Coronary artery (tissue), 2 donors: ENCODE measurements at regions not wholly inside any gene's neighbourhood (a gene's known extent, or its start where the extent isn't known, plus 50 kb on each side); places are given as distances from the start of the nearest gene placed in this dataset.
A peak's percentile ranks its signal among the peaks of the same experiment; 100 is the strongest.

Source experiments
- DNase-seq: peaks from one replicate; pipeline ENCODE4 v3.0.0-alpha.2; 2017; ENCODE audit warnings: low spot score
- H3K27ac ChIP-seq, 2 donors: fragments of 200-600 bp; sonication (generic); one replicate each; pipeline ENCODE4 v1.5.1; 2016 to 2019
- H3K4me3 ChIP-seq: fragments of 200-600 bp; sonication (generic); 2 replicates; pipeline ENCODE4 v1.5.1; 2016; ENCODE audit warnings: mild to moderate bottlenecking, moderate library complexity
- TF ChIP-seq, protein P1 (sequence below): fragments of 200-600 bp; sonication (generic); IDR thresholded peaks from one replicate; pipeline ENCODE4 v1.5.1; 2019; ENCODE audit warnings: antibody characterized with exemption

DNA sequence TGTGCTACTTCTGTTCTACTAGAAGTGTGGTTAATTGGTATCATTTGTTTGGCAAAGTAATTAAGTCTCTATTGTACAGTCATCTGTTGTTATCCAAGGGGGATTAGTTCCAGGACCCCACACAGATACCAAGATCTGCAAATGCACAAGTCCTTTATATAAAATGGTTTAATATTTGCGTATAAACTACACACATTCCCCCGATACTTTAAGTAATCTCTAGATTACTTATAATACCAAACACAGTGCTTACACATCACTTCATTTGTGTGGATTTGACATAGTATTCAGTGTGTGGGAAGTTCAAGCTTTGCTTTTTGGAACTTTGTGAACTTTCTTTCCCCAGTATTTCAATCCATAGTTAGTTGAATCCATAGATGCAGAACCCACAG, 50.5 kb upstream of the ABI3BP start:
- TF ChIP-seq, protein P1, sequence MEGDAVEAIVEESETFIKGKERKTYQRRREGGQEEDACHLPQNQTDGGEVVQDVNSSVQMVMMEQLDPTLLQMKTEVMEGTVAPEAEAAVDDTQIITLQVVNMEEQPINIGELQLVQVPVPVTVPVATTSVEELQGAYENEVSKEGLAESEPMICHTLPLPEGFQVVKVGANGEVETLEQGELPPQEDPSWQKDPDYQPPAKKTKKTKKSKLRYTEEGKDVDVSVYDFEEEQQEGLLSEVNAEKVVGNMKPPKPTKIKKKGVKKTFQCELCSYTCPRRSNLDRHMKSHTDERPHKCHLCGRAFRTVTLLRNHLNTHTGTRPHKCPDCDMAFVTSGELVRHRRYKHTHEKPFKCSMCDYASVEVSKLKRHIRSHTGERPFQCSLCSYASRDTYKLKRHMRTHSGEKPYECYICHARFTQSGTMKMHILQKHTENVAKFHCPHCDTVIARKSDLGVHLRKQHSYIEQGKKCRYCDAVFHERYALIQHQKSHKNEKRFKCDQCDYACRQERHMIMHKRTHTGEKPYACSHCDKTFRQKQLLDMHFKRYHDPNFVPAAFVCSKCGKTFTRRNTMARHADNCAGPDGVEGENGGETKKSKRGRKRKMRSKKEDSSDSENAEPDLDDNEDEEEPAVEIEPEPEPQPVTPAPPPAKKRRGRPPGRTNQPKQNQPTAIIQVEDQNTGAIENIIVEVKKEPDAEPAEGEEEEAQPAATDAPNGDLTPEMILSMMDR = no peak
- Histone ChIP-seq H3K4me3 (no peak overlapping the region), H3K27ac (no peak overlapping the region)
- no peak for DNase-seq

DNA sequence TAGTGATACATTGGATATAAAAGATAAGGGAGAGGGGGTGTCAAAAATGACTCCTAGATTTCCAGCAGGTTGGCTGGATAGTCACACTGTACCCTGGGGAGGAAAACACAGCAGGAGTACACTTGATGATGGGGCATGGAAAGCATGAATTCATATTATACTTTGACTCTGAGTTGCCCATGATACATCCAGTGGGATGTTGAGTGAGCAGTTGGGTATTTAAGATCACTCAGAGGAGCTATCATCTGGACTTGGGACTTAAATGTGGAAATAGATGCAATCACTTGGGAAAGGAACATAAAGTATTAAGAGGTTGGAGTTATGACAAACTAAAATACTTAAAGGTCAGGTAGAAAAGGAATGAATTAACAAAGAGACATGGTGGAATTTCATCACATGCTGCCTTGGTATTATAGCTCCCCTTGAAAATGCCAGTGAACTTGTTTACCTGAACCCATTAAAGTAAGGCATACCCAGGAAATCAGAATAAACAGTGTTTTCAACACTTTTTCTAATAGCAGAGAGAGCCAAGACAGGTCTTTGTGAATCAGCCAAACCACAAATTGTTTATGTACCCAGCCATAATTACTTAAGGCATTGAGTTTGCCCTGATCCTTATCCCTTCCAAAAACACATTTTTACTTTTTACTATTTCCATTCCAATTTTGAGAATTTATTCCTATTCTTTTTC, 49.9 kb upstream of the ABI3BP start:
- DNase-seq = no peak
- Histone ChIP-seq H3K27ac (peak overlapping the region in 1 of 2 donors; percentile 6), H3K4me3 (no peak overlapping the region)
- TF ChIP-seq, protein P1 = no peak
